T-helper 2 cell treated with Interferon-gamma antibody and Interleukin-4, amounts not matched to agents 5 μg/mL and 100 μg/mL, for 36 hours (primary cell): ENCODE measurements at regions not wholly inside any gene's neighbourhood (a gene's known extent, or its start where the extent isn't known, plus 50 kb on each side); places are given as distances from the start of the nearest gene placed in this dataset.

Experiments
- DNase-seq: peaks from one replicate; pipeline ENCODE4 v3.0.0; 2021; ENCODE audit warnings: low spot score
- H3K27ac Mint-ChIP-seq: one replicate; pipeline ENCODE4 v1.8.0; 2021; ENCODE audit warnings: mild to moderate bottlenecking, mixed read lengths
- H3K27me3 Mint-ChIP-seq: one replicate; pipeline ENCODE4 v1.8.0; 2021; ENCODE audit warnings: low read depth, mixed read lengths
- H3K36me3 Mint-ChIP-seq: one replicate; pipeline ENCODE4 v1.8.0; 2021; ENCODE audit warnings: low read depth, mixed read lengths
- H3K4me1 Mint-ChIP-seq: one replicate; pipeline ENCODE4 v1.8.0; 2021; ENCODE audit warnings: low read depth, mixed read lengths
- H3K4me3 Mint-ChIP-seq: one replicate; pipeline ENCODE4 v1.8.0; 2022; ENCODE audit warnings: mild to moderate bottlenecking, moderate library complexity, mixed read lengths
- H3K9me3 Mint-ChIP-seq: one replicate; pipeline ENCODE4 v1.8.0; 2021; ENCODE audit warnings: mixed read lengths

- Mint-ChIP-seq H3K27me3 (no peaks in the 10 kb centered on the region), H3K9me3 (peaks cover 12% of the 10 kb centered on the region), H3K36me3 (no peaks in the 10 kb centered on the region), H3K4me3 (no peak overlapping the region), H3K4me1 (no peaks in the 10 kb centered on the region), H3K27ac (no peak overlapping the region)
- no peak for DNase-seq
Observed at GRCh38 chr18:40956213-40956612, 998.8 kb upstream of the PIK3C3 start.

GRCh38 chr18:40955351-40955750, 999.7 kb upstream of the PIK3C3 start:
- Mint-ChIP-seq H3K9me3 (peaks cover 15% of the 10 kb centered on the region), H3K27ac (no peak overlapping the region), H3K27me3 (no peaks in the 10 kb centered on the region), H3K4me3 (no peak overlapping the region), H3K36me3 (no peaks in the 10 kb centered on the region), H3K4me1 (no peaks in the 10 kb centered on the region)
- no peak for DNase-seq

- Mint-ChIP-seq H3K4me1 (no peaks in the 10 kb centered on the region), H3K9me3 (peaks cover 25% of the 10 kb centered on the region), H3K27me3 (no peaks in the 10 kb centered on the region), H3K4me3 (no peak overlapping the region), H3K27ac (no peak overlapping the region), H3K36me3 (no peaks in the 10 kb centered on the region)
- DNase-seq = no peak
Observed at GRCh38 chr18:40949114-40949950, 1005.7 kb upstream of the PIK3C3 start.

- Mint-ChIP-seq H3K4me1 (no peaks in the 10 kb centered on the region), H3K27ac (no peak overlapping the region), H3K36me3 (no peaks in the 10 kb centered on the region), H3K27me3 (no peaks in the 10 kb centered on the region), H3K4me3 (no peak overlapping the region), H3K9me3 (peaks cover 35% of the 10 kb centered on the region)
- no peak for DNase-seq
Observed at GRCh38 chr18:40944576-40944975, 1010.5 kb upstream of the PIK3C3 start.

GRCh38 chr18:40939656-40940515, 1015.1 kb upstream of the PIK3C3 start:
- peaks cover 39% of the 10 kb centered on the region for H3K9me3 Mint-ChIP-seq
- H3K4me3 Mint-ChIP-seq = no peak overlapping the region
- DNase-seq = no peak
- H3K4me1 Mint-ChIP-seq = no peaks in the 10 kb centered on the region
- no peaks in the 10 kb centered on the region for H3K27me3 Mint-ChIP-seq
- H3K36me3 Mint-ChIP-seq = no peaks in the 10 kb centered on the region
- H3K27ac Mint-ChIP-seq = no peak overlapping the region

- Mint-ChIP-seq H3K27me3 (no peaks in the 10 kb centered on the region), H3K9me3 (peaks cover 44% of the 10 kb centered on the region), H3K4me3 (no peak overlapping the region), H3K4me1 (no peaks in the 10 kb centered on the region), H3K27ac (no peak overlapping the region), H3K36me3 (no peaks in the 10 kb centered on the region)
- no peak for DNase-seq
Observed at GRCh38 chr18:40938615-40939014, 1016.4 kb upstream of the PIK3C3 start.

- no peak overlapping the region for H3K27ac Mint-ChIP-seq
- no peak for DNase-seq
- no peaks in the 10 kb centered on the region for H3K4me1 Mint-ChIP-seq
- peaks cover 38% of the 10 kb centered on the region for H3K9me3 Mint-ChIP-seq
- no peaks in the 10 kb centered on the region for H3K36me3 Mint-ChIP-seq
- H3K27me3 Mint-ChIP-seq = no peaks in the 10 kb centered on the region
- H3K4me3 Mint-ChIP-seq = no peak overlapping the region
Observed at GRCh38 chr18:40937386-40937785, 1017.6 kb upstream of the PIK3C3 start.

GRCh38 chr18:40935423-40935822, 1019.6 kb upstream of the PIK3C3 start:
- Mint-ChIP-seq H3K27me3 (no peaks in the 10 kb centered on the region), H3K9me3 (peaks cover 29% of the 10 kb centered on the region), H3K4me3 (no peak overlapping the region), H3K27ac (no peak overlapping the region), H3K4me1 (no peaks in the 10 kb centered on the region), H3K36me3 (no peaks in the 10 kb centered on the region)
- DNase-seq = no peak

- no peaks in the 10 kb centered on the region for H3K27me3 Mint-ChIP-seq
- peaks cover 31% of the 10 kb centered on the region for H3K9me3 Mint-ChIP-seq
- H3K4me1 Mint-ChIP-seq = no peaks in the 10 kb centered on the region
- DNase-seq = no peak
- H3K27ac Mint-ChIP-seq = no peak overlapping the region
- no peak overlapping the region for H3K4me3 Mint-ChIP-seq
- no peaks in the 10 kb centered on the region for H3K36me3 Mint-ChIP-seq
Observed at GRCh38 chr18:40932862-40933261, 1022.2 kb upstream of the PIK3C3 start.

GRCh38 chr18:40930211-40930882, 1024.7 kb upstream of the PIK3C3 start:
- no peak for DNase-seq
- Mint-ChIP-seq H3K27me3 (no peaks in the 10 kb centered on the region), H3K4me1 (no peaks in the 10 kb centered on the region), H3K9me3 (peaks cover 28% of the 10 kb centered on the region), H3K4me3 (no peak overlapping the region), H3K36me3 (no peaks in the 10 kb centered on the region), H3K27ac (no peak overlapping the region)

GRCh38 chr18:40929399-40929798, 1025.6 kb upstream of the PIK3C3 start:
- Mint-ChIP-seq H3K4me1 (no peaks in the 10 kb centered on the region), H3K9me3 (peaks cover 34% of the 10 kb centered on the region), H3K36me3 (no peaks in the 10 kb centered on the region), H3K27me3 (no peaks in the 10 kb centered on the region), H3K27ac (no peak overlapping the region), H3K4me3 (no peak overlapping the region)
- no peak for DNase-seq

GRCh38 chr18:40926679-40927078, 1028.4 kb upstream of the PIK3C3 start:
- H3K9me3 Mint-ChIP-seq = peaks cover 35% of the 10 kb centered on the region
- no peak overlapping the region for H3K27ac Mint-ChIP-seq
- no peak for DNase-seq
- H3K27me3 Mint-ChIP-seq = no peaks in the 10 kb centered on the region
- no peaks in the 10 kb centered on the region for H3K36me3 Mint-ChIP-seq
- no peak overlapping the region for H3K4me3 Mint-ChIP-seq
- no peaks in the 10 kb centered on the region for H3K4me1 Mint-ChIP-seq

- no peak for DNase-seq
- no peak overlapping the region for H3K27ac Mint-ChIP-seq
- H3K9me3 Mint-ChIP-seq = peaks cover 31% of the 10 kb centered on the region
- no peak overlapping the region for H3K4me3 Mint-ChIP-seq
- H3K4me1 Mint-ChIP-seq = no peaks in the 10 kb centered on the region
- no peaks in the 10 kb centered on the region for H3K27me3 Mint-ChIP-seq
- no peaks in the 10 kb centered on the region for H3K36me3 Mint-ChIP-seq
Observed at GRCh38 chr18:40925071-40925541, 1029.9 kb upstream of the PIK3C3 start.
